GM23248 (cell line): ENCODE measurements at regions not wholly inside any gene's neighbourhood (a gene's known extent, or its start where the extent isn't known, plus 50 kb on each side); places are given as distances from the start of the nearest gene placed in this dataset.

Experiments
- EZH2 ChIP-seq: fragments of 200-600 bp; sonication (generic); IDR thresholded peaks from 2 replicates; pipeline ENCODE4 v1.6.1; 2018; ENCODE audit warnings: antibody characterized with exemption, mild to moderate bottlenecking; ENCODE audit not compliant: insufficient read depth, poor library complexity, severe bottlenecking
- EZH2phosphoT487 ChIP-seq: fragments of 200-600 bp; sonication (generic); IDR thresholded peaks from 2 replicates; pipeline ENCODE4 v1.6.1; 2018; ENCODE audit warnings: antibody characterized with exemption, moderate library complexity, mild to moderate bottlenecking, low read depth; ENCODE audit not compliant: insufficient read depth

GRCh38 chr1:177592624-177593023, 377.2 kb downstream of the SEC16B start:
- TF ChIP-seq EZH2phosphoT487 (no peak), EZH2 (no peak)
